Breast epithelium (tissue), 4 donors: ENCODE measurements at regions not wholly inside any gene's neighbourhood (a gene's known extent, or its start where the extent isn't known, plus 50 kb on each side); places are given as distances from the start of the nearest gene placed in this dataset.

Source experiments
- DNase-seq, 2 donors: peaks; one replicate each; pipeline ENCODE4 v3.0.0-alpha.2; 2019; ENCODE audit warnings: low spot score in 2 of 2
- H3K27ac ChIP-seq, 2 donors: fragments of 200-600 bp; sonication (generic) in 1 of 2; one replicate each; pipeline ENCODE4 v1.5.1; 2016 to 2019; ENCODE audit warnings: mild to moderate bottlenecking in 1 of 2
- H3K27me3 ChIP-seq, 2 donors: fragments of 200-600 bp; sonication (generic) in 1 of 2; one replicate each; pipeline versions ENCODE4 v1.5.1 to v1.6.0; 2017 to 2019; ENCODE audit warnings: control low read depth in 1 of 2, mild to moderate bottlenecking in 1 of 2
- H3K36me3 ChIP-seq: fragments of 200-600 bp; one replicate; pipeline ENCODE4 v1.5.1; 2019
- H3K4me1 ChIP-seq, 2 donors: fragments of 200-600 bp; sonication (generic); one replicate each; pipeline ENCODE4 v1.5.1; 2016 to 2019; ENCODE audit warnings: control low read depth in 1 of 2
- H3K4me3 ChIP-seq, 3 donors: fragments of 200-600 bp; sonication (generic); 1 replicate in 2 of 3; 2 replicates in 1 of 3; pipeline ENCODE4 v1.5.1; 2016 to 2019; ENCODE audit warnings: mild to moderate bottlenecking in 3 of 3, moderate library complexity in 2 of 3
- H3K9me3 ChIP-seq, 2 donors: fragments of 200-600 bp; sonication (generic) in 1 of 2; one replicate each; pipeline ENCODE4 v1.5.1; 2016 to 2019; ENCODE audit warnings: control low read depth in 1 of 2
- CTCF ChIP-seq, 3 donors: fragments of 450-650 bp; IDR thresholded peaks; one replicate each; pipeline ENCODE4 v1.5.1; 2016 to 2017; ENCODE audit warnings: antibody characterized with exemption in 3 of 3, mild to moderate bottlenecking in 3 of 3, moderate library complexity in 3 of 3
- POLR2A ChIP-seq: fragments of 450-650 bp; IDR thresholded peaks from one replicate; pipeline ENCODE4 v1.6.1; 2016; ENCODE audit warnings: antibody characterized with exemption, mild to moderate bottlenecking, moderate library complexity
- POLR2AphosphoS5 ChIP-seq, 3 donors: sonication (generic); formaldehyde crosslinking; IDR thresholded peaks; one replicate each; pipeline ENCODE4 v1.6.1; 2017; ENCODE audit warnings: antibody characterized with exemption in 3 of 3
- intact Hi-C: fragments of 100-400 bp; cut with DNase I; formaldehyde crosslinking; loops from one replicate; pipeline ENCODE4 v1.15.1; 2023; ENCODE audit warnings: low total_unique reads

- no peaks in the 10 kb centered on the region for H3K36me3 ChIP-seq
- intact Hi-C loops, result no loop called here
- H3K4me3 ChIP-seq, result no peak overlapping the region
- H3K4me1 ChIP-seq, result no peaks in the 10 kb centered on the region
- H3K27ac ChIP-seq, result no peak overlapping the region
- TF ChIP-seq POLR2AphosphoS5 (IDR thresholded peaks at IDR 0.05) (no peak), CTCF (IDR thresholded peaks at IDR 0.05) (no peak), POLR2A (no peak)
- DNase-seq, result no peak
- no peaks in the 10 kb centered on the region for H3K9me3 ChIP-seq
- H3K27me3 ChIP-seq, result no peaks in the 10 kb centered on the region
These were observed 563.0 kb upstream of the NR3C2 start for GRCh38 chr4:149005191-149005590.

- Histone ChIP-seq H3K4me1 (no peaks in the 10 kb centered on the region), H3K9me3 (no peaks in the 10 kb centered on the region), H3K27ac (no peak overlapping the region), H3K4me3 (no peak overlapping the region), H3K36me3 (no peaks in the 10 kb centered on the region), H3K27me3 (no peaks in the 10 kb centered on the region)
- TF ChIP-seq CTCF (IDR thresholded peaks at IDR 0.05), result no peak
- no peak for TF ChIP-seq POLR2A
- no peak for TF ChIP-seq POLR2AphosphoS5 (IDR thresholded peaks at IDR 0.05)
- intact Hi-C loops, result no loop called here
- DNase-seq, result no peak
These were observed 557.7 kb upstream of the NR3C2 start for GRCh38 chr4:148999924-149000323.

GRCh38 chr4:148998719-148999118, 556.5 kb upstream of the NR3C2 start:
- Histone ChIP-seq H3K27ac (no peak overlapping the region), H3K9me3 (no peaks in the 10 kb centered on the region), H3K27me3 (no peaks in the 10 kb centered on the region), H3K4me1 (no peaks in the 10 kb centered on the region), H3K36me3 (no peaks in the 10 kb centered on the region), H3K4me3 (no peak overlapping the region)
- no peak for DNase-seq
- intact Hi-C loops, result no loop called here
- TF ChIP-seq POLR2AphosphoS5 (IDR thresholded peaks at IDR 0.05) (no peak), CTCF (IDR thresholded peaks at IDR 0.05) (no peak), POLR2A (no peak)

GRCh38 chr4:148986951-148987350, 544.7 kb upstream of the NR3C2 start:
- intact Hi-C loops, result no loop called here
- H3K27me3 ChIP-seq, result no peaks in the 10 kb centered on the region
- no peaks in the 10 kb centered on the region for H3K36me3 ChIP-seq
- H3K4me1 ChIP-seq, result no peaks in the 10 kb centered on the region
- TF ChIP-seq POLR2A, result no peak
- TF ChIP-seq CTCF (IDR thresholded peaks at IDR 0.05), result no peak
- TF ChIP-seq POLR2AphosphoS5 (IDR thresholded peaks at IDR 0.05), result no peak
- H3K4me3 ChIP-seq, result no peak overlapping the region
- H3K27ac ChIP-seq, result peak overlapping the region; percentile 53 to 56
- DNase-seq, result peak in 1 of 2 donors; percentile 20
- no peaks in the 10 kb centered on the region for H3K9me3 ChIP-seq

- no peak for DNase-seq
- Histone ChIP-seq H3K4me3 (no peak overlapping the region), H3K36me3 (no peaks in the 10 kb centered on the region), H3K9me3 (no peaks in the 10 kb centered on the region), H3K4me1 (no peaks in the 10 kb centered on the region), H3K27me3 (no peaks in the 10 kb centered on the region), H3K27ac (no peak overlapping the region)
- no peak for TF ChIP-seq POLR2AphosphoS5 (IDR thresholded peaks at IDR 0.05)
- TF ChIP-seq POLR2A, result no peak
- no peak for TF ChIP-seq CTCF (IDR thresholded peaks at IDR 0.05)
- intact Hi-C loops, result no loop called here
These were observed 542.7 kb upstream of the NR3C2 start for GRCh38 chr4:148984951-148985350.
